B cell (primary cell): ENCODE measurements at regions not wholly inside any gene's neighbourhood (a gene's known extent, or its start where the extent isn't known, plus 50 kb on each side); places are given as distances from the start of the nearest gene placed in this dataset.

Source experiments
- ATAC-seq: fragments of 200-7000 bp; cut with Tn5 transposase; one replicate; pipeline ENCODE4 v1.10.0; 2021; ENCODE audit warnings: low read depth, mild to moderate bottlenecking, moderate number of reproducible peaks, moderate library complexity
- CTCF ChIA-PET: fragments of 350-600 bp; sonication (Branson Sonifier 250); formaldehyde crosslinking; loops from one replicate; lab custom pipeline; 2021; ENCODE audit warnings: antibody characterized with exemption, inconsistent platforms; lab: Charles Lee
- POLR2A ChIA-PET: fragments of 350-600 bp; sonication (Branson Sonifier 250); formaldehyde crosslinking; loops from one replicate; lab custom pipeline; 2021; ENCODE audit warnings: antibody characterized with exemption; lab: Charles Lee
- DNase-seq: peaks from one replicate; pipeline ENCODE4 v3.0.0; 2013
- H2AFZ ChIP-seq: 2 replicates; pipeline ENCODE4 v1.6.1; 2012; ENCODE audit warnings: mild to moderate bottlenecking, low read depth, low read length; ENCODE audit not compliant: insufficient read depth, poor library complexity, severe bottlenecking
- H3K27ac ChIP-seq, 2 donors: 1 replicate in 1 of 2; 2 replicates in 1 of 2; pipeline ENCODE4 v1.5.1; 2012 to 2013; ENCODE audit warnings: low read length in 2 of 2, mild to moderate bottlenecking in 2 of 2, moderate library complexity in 1 of 2
- H3K27me3 ChIP-seq, 4 experiments: fragments of 200-600 bp in 1 of 4; sonication (generic) in 1 of 4; replicated peaks in 1 of 4; 1 replicate in 2 of 4; 2 replicates in 2 of 4; pipeline versions ENCODE4 v1.6.1 to v1.7.0; 2013 to 2016; ENCODE audit warnings: low read length in 3 of 4, mild to moderate bottlenecking in 2 of 4, mixed read lengths in 1 of 4, moderate library complexity in 1 of 4; ENCODE audit not compliant: insufficient read depth in 4 of 4, control insufficient read depth in 3 of 4; ENCODE audit errors: control extremely low read depth in 1 of 4
- H3K36me3 ChIP-seq, 2 experiments: replicated peaks in 1 of 2; 1 replicate in 1 of 2; 2 replicates in 1 of 2; pipeline versions ENCODE4 v1.6.1 to v1.7.1; 2013; ENCODE audit warnings: low read length in 1 of 2; ENCODE audit not compliant: insufficient read depth in 2 of 2, control insufficient read depth in 1 of 2; ENCODE audit errors: control extremely low read depth in 1 of 2, extremely low read depth in 1 of 2
- H3K4me1 ChIP-seq, 2 donors: fragments of 200-600 bp in 1 of 2; sonication (generic) in 1 of 2; 1 replicate in 1 of 2; 2 replicates in 1 of 2; pipeline versions ENCODE4 v1.5.1 to v1.6.1; 2013 to 2017; ENCODE audit warnings: low read length in 2 of 2; ENCODE audit not compliant: control insufficient read depth in 2 of 2, insufficient read depth in 2 of 2
- H3K4me2 ChIP-seq: replicated peaks from 2 replicates; pipeline ENCODE3; 2012; ENCODE audit warnings: mild to moderate bottlenecking, low read depth, low read length; ENCODE audit not compliant: poor library complexity, severe bottlenecking
- H3K4me3 ChIP-seq, 5 experiments: fragments of 200-600 bp in 1 of 5; sonication (generic) in 1 of 5; 1 replicate in 3 of 5; 2 replicates in 2 of 5; pipeline versions ENCODE4 v1.5.1 to v1.7.0; 2011 to 2016; ENCODE audit warnings: low read length in 4 of 5, mild to moderate bottlenecking in 4 of 5, low read depth in 2 of 5, control low read depth in 1 of 5, moderate library complexity in 1 of 5; ENCODE audit not compliant: insufficient read depth in 1 of 5; ENCODE audit errors: control extremely low read depth in 1 of 5, extremely low read depth in 1 of 5
- H3K79me2 ChIP-seq: fragments of 200-600 bp; sonication (generic); one replicate; pipeline ENCODE4 v1.6.0; 2016; ENCODE audit warnings: low read length; ENCODE audit not compliant: control insufficient read depth, insufficient read depth
- H3K9ac ChIP-seq: fragments of 200-600 bp; sonication (generic); 2 replicates; pipeline ENCODE4 v1.6.1; 2017; ENCODE audit warnings: mild to moderate bottlenecking, low read length, moderate library complexity
- H3K9me3 ChIP-seq, 3 donors: one replicate each; pipeline versions ENCODE4 v1.6.1 to v1.7.1; 2013; ENCODE audit warnings: low read length in 2 of 3; ENCODE audit not compliant: control insufficient read depth in 2 of 3, insufficient read depth in 1 of 3; ENCODE audit errors: control extremely low read depth in 1 of 3
- H4K20me1 ChIP-seq: 2 replicates; pipeline ENCODE4 v1.6.0; 2012; ENCODE audit warnings: mild to moderate bottlenecking, low read length; ENCODE audit not compliant: insufficient read depth, control insufficient read depth, poor library complexity, severe bottlenecking
- H3K27ac Mint-ChIP-seq: one replicate; pipeline ENCODE4 v1.8.0; 2021; ENCODE audit warnings: mixed read lengths
- H3K27me3 Mint-ChIP-seq: one replicate; pipeline ENCODE4 v1.8.0; 2021; ENCODE audit warnings: mixed read lengths
- H3K4me1 Mint-ChIP-seq: one replicate; pipeline ENCODE4 v1.8.0; 2021; ENCODE audit warnings: mixed read lengths
- H3K4me3 Mint-ChIP-seq: one replicate; pipeline ENCODE4 v1.8.0; 2021; ENCODE audit warnings: mixed read lengths
- H3K9me3 Mint-ChIP-seq: one replicate; pipeline ENCODE4 v1.8.0; 2022; ENCODE audit warnings: mixed read lengths; ENCODE audit not compliant: insufficient read depth
- CTCF ChIP-seq: fragments of 200-600 bp; IDR thresholded peaks from one replicate; pipeline ENCODE4 v1.8.0; 2022; ENCODE audit warnings: antibody characterized with exemption, mild to moderate bottlenecking
- EZH2 ChIP-seq: IDR thresholded peaks from 2 replicates; pipeline ENCODE4 v1.6.1; 2012; ENCODE audit warnings: borderline replicate concordance, low read depth, mild to moderate bottlenecking, moderate library complexity, low read length; ENCODE audit not compliant: insufficient read depth, poor library complexity, severe bottlenecking
- WGBS: methylation state at CpG from one replicate; pipeline ENCODE4 v1.1.5; 2013; ENCODE audit warnings: missing lambda C conversion rate; ENCODE audit not compliant: insufficient coverage; 5-methylcytosine and 5-hydroxymethylcytosine counted together
- intact Hi-C: fragments of 100-400 bp; cut with micrococcal nuclease; formaldehyde crosslinking; loops from one replicate; pipeline ENCODE4 v1.10.0; 2022

- Mint-ChIP-seq H3K4me3 (no peak overlapping the region), H3K4me1 (no peaks in the 10 kb centered on the region), H3K27me3 (no peaks in the 10 kb centered on the region), H3K9me3 (peaks cover 3% of the 10 kb centered on the region), H3K27ac (no peak overlapping the region)
- no peak for DNase-seq
- ChIA-PET POLR2A (no interaction called here), CTCF (no interaction called here)
- Histone ChIP-seq H3K27ac (no peak overlapping the region), H3K27me3 (no peaks in the 10 kb centered on the region), H3K4me1 (no peaks in the 10 kb centered on the region), H3K9ac (no peak overlapping the region), H4K20me1 (no peaks in the 10 kb centered on the region), H3K4me3 (no peak overlapping the region), H3K9me3 (peaks cover 0 to 2% (median 0%) of the 10 kb centered on the region in 3 donors), H3K36me3 (no peaks in the 10 kb centered on the region), H3K4me2 (no peak overlapping the region), H3K79me2 (no peaks in the 10 kb centered on the region), H2AFZ (no peak overlapping the region)
- WGBS, result 20% methylated on average over 1 of the region's 2 CpGs
- ATAC-seq, result no peak
- intact Hi-C loops, result no loop called here
- TF ChIP-seq CTCF (no peak), EZH2 (no peak)
Measured at GRCh38 chr12:114982760-114983159, 298.8 kb upstream of the TBX3 start.

GRCh38 chr12:114981036-114981435 lies 297.1 kb upstream of the TBX3 start:
- 79% methylated on average over 4 of the region's 4 CpGs for WGBS
- intact Hi-C loops, result no loop called here
- Mint-ChIP-seq H3K4me3 (no peak overlapping the region), H3K27ac (no peak overlapping the region), H3K9me3 (peaks cover 3% of the 10 kb centered on the region), H3K4me1 (no peaks in the 10 kb centered on the region), H3K27me3 (no peaks in the 10 kb centered on the region)
- Histone ChIP-seq H4K20me1 (no peaks in the 10 kb centered on the region), H3K9ac (no peak overlapping the region), H3K27me3 (no peaks in the 10 kb centered on the region), H2AFZ (no peak overlapping the region), H3K79me2 (no peaks in the 10 kb centered on the region), H3K36me3 (no peaks in the 10 kb centered on the region), H3K4me3 (no peak overlapping the region), H3K27ac (no peak overlapping the region), H3K4me2 (no peak overlapping the region), H3K9me3 (peaks cover 0 to 2% (median 0%) of the 10 kb centered on the region in 3 donors), H3K4me1 (no peaks in the 10 kb centered on the region)
- TF ChIP-seq CTCF, result no peak
- TF ChIP-seq EZH2, result no peak
- POLR2A ChIA-PET, result no interaction called here
- DNase-seq (no peak), ATAC-seq (no peak)
- CTCF ChIA-PET, result no interaction called here
